ENCODE measurements at regions not wholly inside any gene's neighbourhood (a gene's known extent, or its start where the extent isn't known, plus 50 kb on each side); places are given as distances from the start of the nearest gene placed in this dataset.

DNA sequence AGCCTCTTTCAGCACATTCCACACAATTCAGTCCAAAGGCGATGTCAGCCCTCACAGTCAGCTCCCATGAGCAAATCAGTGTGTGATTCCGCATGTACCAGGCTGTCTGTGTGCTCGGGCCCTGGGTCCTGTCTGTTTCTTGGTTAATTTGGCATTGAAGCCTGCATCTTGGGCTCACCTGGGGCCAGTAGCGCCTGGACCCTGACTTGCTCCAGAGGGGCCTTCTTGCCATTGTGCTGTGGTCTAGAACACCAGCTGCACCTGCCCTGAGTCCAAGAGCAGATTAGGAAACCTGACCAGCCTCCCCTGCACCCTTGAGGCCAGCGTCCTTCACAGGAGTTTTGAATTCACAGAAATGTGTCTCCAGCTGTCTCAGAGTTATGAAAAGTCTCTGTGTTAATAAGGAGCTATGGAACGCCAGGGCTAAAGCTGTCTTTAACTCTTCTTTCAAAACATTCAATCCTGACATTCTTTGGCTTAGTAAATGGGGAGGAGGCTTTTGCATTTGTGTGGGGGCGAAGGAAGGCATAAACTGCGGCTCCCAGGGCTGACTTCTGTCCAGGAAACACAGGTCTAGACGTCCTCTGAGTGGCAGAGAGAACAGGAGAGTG is 102.2 kb downstream of the ARF6 start:
- H3K4me1 ChIP-seq (replicated peaks in 1 of 4; ENCODE audit: control insufficient read depth in 3 of 4, insufficient read depth in 4 of 4, low read length in 3 of 4): peaks cover 0 to 6% (median 2%) of the 10 kb centered on the region in 4 experiments; a peak in 3 of 7 replicates
- no peaks in the 10 kb centered on the region for H3K23me2 ChIP-seq (ENCODE audit: low read depth, low read length)
- no peak overlapping the region; the same call in 1 of the 2 replicates for H2BK5ac ChIP-seq (ENCODE audit: low read depth, low read length)
- POLR2A ChIA-PET (ENCODE audit: partially characterized antibody): interaction anchor here (0.6 kb wide), 1 partner anchor 102 kb away, joined by 3 read pairs; the partner anchor contains the start of gene ARF6
- H3K4me3 ChIP-seq (ENCODE audit: extremely low read depth in 1 of 4, insufficient read depth in 2 of 4, low read depth in 3 of 4, low read length in 4 of 4): no peak overlapping the region
- H3K9me3 ChIP-seq (ENCODE audit: insufficient read depth in 2 of 2, low read depth in 1 of 2, low read length in 1 of 2): no peaks in the 10 kb centered on the region
- CTCF ChIA-PET (ENCODE audit: partially characterized antibody): interaction anchor here (1.3 kb wide), 1 partner anchor 9 kb away, joined by 3 read pairs; no protein-coding TSS in a partner anchor
- no peak overlapping the region for H2AK5ac ChIP-seq (ENCODE audit: low read depth, low read length)
- H2BK20ac ChIP-seq (ENCODE audit: low read length): no peak overlapping the region
- no peak overlapping the region for H2BK12ac ChIP-seq (ENCODE audit: low read depth, low read length)
- no peak overlapping the region for H3K56ac ChIP-seq (replicated peaks; ENCODE audit: insufficient read length, low read depth, low read length)
- no peak overlapping the region for H3K14ac ChIP-seq (ENCODE audit: insufficient read length)
- no peak for FAIRE-seq
- no peaks in the 10 kb centered on the region for H3K79me2 ChIP-seq (ENCODE audit: control insufficient read depth in 1 of 2, insufficient read depth in 2 of 2, low read length in 2 of 2)
- H4K91ac ChIP-seq (replicated peaks; ENCODE audit: insufficient read length, low read length): no peak overlapping the region
- no peak for DNase-seq (ENCODE audit: low read depth in 1 of 2, low spot score in 2 of 2)
- H3K27ac ChIP-seq (ENCODE audit: low read depth, low read length): no peak overlapping the region
- H3K4ac ChIP-seq (replicated peaks; ENCODE audit: insufficient read length, low read depth, low read length): no peak overlapping the region
- H3K36me3 ChIP-seq (ENCODE audit: control insufficient read depth in 2 of 4, insufficient read depth in 4 of 4, low read length in 3 of 4): 0 out of 8 replicates have a peak, but pooled peaks cover 0 to 2% (median 0%) of the 10 kb centered on the region in 4 experiments
- H2BK120ac ChIP-seq (replicated peaks; ENCODE audit: low read depth, low read length): no peak overlapping the region
- WGBS, 2 experiments (ENCODE audit: extremely low coverage in 1 of 2, insufficient coverage in 1 of 2, insufficient read length in 1 of 2, insufficient replicate concordance in 2 of 2, low coverage in 1 of 2, low lambda C conversion rate in 2 of 2, missing lambda C conversion rate in 1 of 2): 84% methylated on average over 9 of the region's 9 CpGs; no CpG with 5 or more reads in 1 of the 2 experiments
- H2BK15ac ChIP-seq (ENCODE audit: low read length): no peak overlapping the region
- peak overlapping the region; percentile 23; the same call in 1 of the 2 replicates for H2AFZ ChIP-seq (ENCODE audit: low read length)
- no peaks in the 10 kb centered on the region for H4K20me1 ChIP-seq (replicated peaks in 1 of 2; ENCODE audit: control insufficient read depth in 1 of 2, insufficient read depth in 2 of 2, low read length in 2 of 2)
- H4K8ac ChIP-seq (ENCODE audit: extremely low read depth, insufficient read depth, low read length): no peak overlapping the region
- no peaks in the 10 kb centered on the region for H3K79me1 ChIP-seq (ENCODE audit: low read depth, low read length)
- no peak overlapping the region for H4K5ac ChIP-seq (ENCODE audit: insufficient read length, low read depth, low read length)
- no peak overlapping the region for H3K9ac ChIP-seq (replicated peaks in 1 of 4; ENCODE audit: extremely low read depth in 1 of 4, low read depth in 3 of 4, low read length in 3 of 4)
- no peak overlapping the region for H3K23ac ChIP-seq (ENCODE audit: insufficient read length)
- no peak overlapping the region for H3K4me2 ChIP-seq (ENCODE audit: insufficient read depth in 1 of 2, low read depth in 2 of 2, low read length in 2 of 2)
- H3K18ac ChIP-seq (ENCODE audit: extremely low read depth, low read length): no peak overlapping the region
- 0 out of 7 replicates have a peak, but pooled peaks cover 0 to 3% (median 0%) of the 10 kb centered on the region in 4 experiments for H3K27me3 ChIP-seq (replicated peaks in 1 of 4; ENCODE audit: control insufficient read depth in 3 of 4, extremely low read depth in 1 of 4, insufficient read depth in 3 of 4, low read length in 3 of 4)
- no peak for TF ChIP-seq YY1 (IDR thresholded peaks at IDR 0.05; ENCODE audit: low read depth, low read length)
- no peak for TF ChIP-seq POLR2AphosphoS5 (IDR thresholded peaks at IDR 0.05; ENCODE audit: low read depth, low read length)
- TF ChIP-seq EP300 (IDR thresholded peaks at IDR 0.05; ENCODE audit: borderline replicate concordance in 1 of 2, low read depth in 2 of 2, low read length in 2 of 2): no peak
- no peak for TF ChIP-seq KDM1A (IDR thresholded peaks at IDR 0.05; ENCODE audit: borderline replicate concordance, low read length)
- TF ChIP-seq BRCA1 (IDR thresholded peaks at IDR 0.05; ENCODE audit: low read depth, low read length): no peak
- TF ChIP-seq ZNF274 (IDR thresholded peaks at IDR 0.05; ENCODE audit: borderline replicate concordance, extremely low read depth, low read length): no peak
- no peak for TF ChIP-seq SIN3A (conservative IDR thresholded peaks at IDR 0.05 in 1 of 2, IDR thresholded peaks at IDR 0.05 in 1 of 2; ENCODE audit: low read depth in 1 of 2, low read length in 2 of 2)
- no peak for TF ChIP-seq NRF1 (IDR thresholded peaks at IDR 0.05; ENCODE audit: low read depth, low read length)
- no peak for TF ChIP-seq NANOG (IDR thresholded peaks at IDR 0.05; ENCODE audit: insufficient read depth, low read depth, low read length, poor library complexity, severe bottlenecking)
- no peak for TF ChIP-seq JUN (IDR thresholded peaks at IDR 0.05; ENCODE audit: low read depth, low read length)
- TF ChIP-seq TAF1 (IDR thresholded peaks at IDR 0.05; ENCODE audit: low read depth, low read length): no peak
- TF ChIP-seq EZH2 (IDR thresholded peaks at IDR 0.05; ENCODE audit: low read depth, low read length, severe bottlenecking): no peak
- TF ChIP-seq TBP (IDR thresholded peaks at IDR 0.05; ENCODE audit: low read depth, low read length): no peak

All from H1 (cell line).